HUES6 (cell line): ENCODE measurements at regions not wholly inside any gene's neighbourhood (a gene's known extent, or its start where the extent isn't known, plus 50 kb on each side); places are given as distances from the start of the nearest gene placed in this dataset.

Experiments used
- H3K27ac ChIP-seq: 2 replicates; pipeline ENCODE4 v1.7.0; 2013; ENCODE audit warnings: low read depth, mild to moderate bottlenecking, low read length, inconsistent platforms
- H3K27me3 ChIP-seq: 2 replicates; pipeline ENCODE4 v1.6.1; 2013; ENCODE audit warnings: low read length; ENCODE audit not compliant: control insufficient read depth, insufficient read depth
- H3K36me3 ChIP-seq: 2 replicates; pipeline ENCODE4 v1.6.1; 2013; ENCODE audit warnings: low read length; ENCODE audit not compliant: control insufficient read depth, insufficient read depth
- H3K4me1 ChIP-seq: 2 replicates; pipeline ENCODE4 v1.6.1; 2013; ENCODE audit warnings: low read length; ENCODE audit not compliant: control insufficient read depth, insufficient read depth
- H3K4me3 ChIP-seq: 2 replicates; pipeline ENCODE4 v1.5.1; 2013; ENCODE audit warnings: low read depth, low read length
- H3K9ac ChIP-seq: one replicate; pipeline ENCODE4 v1.6.1; 2013; ENCODE audit warnings: mild to moderate bottlenecking, low read length
- H3K9me3 ChIP-seq: 2 replicates; pipeline ENCODE4 v1.6.1; 2013; ENCODE audit warnings: low read depth, low read length; ENCODE audit not compliant: control insufficient read depth, insufficient read depth

GRCh38 chr10:76711222-76711997 is 926.2 kb downstream of the KCNMA1 start:
- Histone ChIP-seq H3K4me3 (no peak overlapping the region), H3K36me3 (no peaks in the 10 kb centered on the region), H3K9me3 (no peaks in the 10 kb centered on the region), H3K9ac (no peak overlapping the region), H3K4me1 (0 out of 2 replicates have a peak, but pooled peaks cover 8% of the 10 kb centered on the region), H3K27ac (no peak overlapping the region), H3K27me3 (no peaks in the 10 kb centered on the region)

- Histone ChIP-seq H3K36me3 (no peaks in the 10 kb centered on the region), H3K9me3 (no peaks in the 10 kb centered on the region), H3K4me1 (no peaks in the 10 kb centered on the region), H3K4me3 (no peak overlapping the region), H3K27me3 (no peaks in the 10 kb centered on the region), H3K9ac (no peak overlapping the region), H3K27ac (no peak overlapping the region)
These were observed 937.4 kb downstream of the KCNMA1 start for GRCh38 chr10:76700241-76700640.

- no peaks in the 10 kb centered on the region for H3K4me1 ChIP-seq
- no peaks in the 10 kb centered on the region for H3K27me3 ChIP-seq
- H3K36me3 ChIP-seq: no peaks in the 10 kb centered on the region
- H3K4me3 ChIP-seq: no peak overlapping the region
- H3K9me3 ChIP-seq: peaks cover 3% of the 10 kb centered on the region; the same call in 1 of the 2 replicates
- H3K9ac ChIP-seq: no peak overlapping the region
- H3K27ac ChIP-seq: no peak overlapping the region
These were observed 939.7 kb downstream of the KCNMA1 start for GRCh38 chr10:76697923-76698322.

GRCh38 chr10:76695069-76695468 is 942.5 kb downstream of the KCNMA1 start:
- H3K9me3 ChIP-seq: peaks cover 9% of the 10 kb centered on the region; the same call in 1 of the 2 replicates
- no peak overlapping the region for H3K4me3 ChIP-seq
- H3K9ac ChIP-seq: no peak overlapping the region
- no peak overlapping the region for H3K27ac ChIP-seq
- no peaks in the 10 kb centered on the region for H3K27me3 ChIP-seq
- no peaks in the 10 kb centered on the region for H3K4me1 ChIP-seq
- no peaks in the 10 kb centered on the region for H3K36me3 ChIP-seq

GRCh38 chr10:76686201-76686600 is 951.4 kb downstream of the KCNMA1 start:
- Histone ChIP-seq H3K4me1 (no peaks in the 10 kb centered on the region), H3K36me3 (no peaks in the 10 kb centered on the region), H3K27ac (no peak overlapping the region), H3K4me3 (no peak overlapping the region), H3K9me3 (peaks cover 19% of the 10 kb centered on the region), H3K9ac (no peak overlapping the region), H3K27me3 (no peaks in the 10 kb centered on the region)

- Histone ChIP-seq H3K27ac (no peak overlapping the region), H3K36me3 (no peaks in the 10 kb centered on the region), H3K4me1 (no peaks in the 10 kb centered on the region), H3K9ac (no peak overlapping the region), H3K4me3 (no peak overlapping the region), H3K27me3 (no peaks in the 10 kb centered on the region), H3K9me3 (peaks cover 16% of the 10 kb centered on the region)
These were observed 952.6 kb downstream of the KCNMA1 start for GRCh38 chr10:76684968-76685367.

- Histone ChIP-seq H3K4me1 (no peaks in the 10 kb centered on the region), H3K9me3 (no peaks in the 10 kb centered on the region), H3K9ac (no peak overlapping the region), H3K4me3 (no peak overlapping the region), H3K27ac (no peak overlapping the region), H3K27me3 (no peaks in the 10 kb centered on the region), H3K36me3 (no peaks in the 10 kb centered on the region)
These were observed 956.5 kb downstream of the KCNMA1 start for GRCh38 chr10:76681153-76681552.

GRCh38 chr10:76679030-76679429 is 958.6 kb downstream of the KCNMA1 start:
- no peak overlapping the region for H3K4me3 ChIP-seq
- no peaks in the 10 kb centered on the region for H3K9me3 ChIP-seq
- no peaks in the 10 kb centered on the region for H3K27me3 ChIP-seq
- no peaks in the 10 kb centered on the region for H3K4me1 ChIP-seq
- H3K9ac ChIP-seq: no peak overlapping the region
- H3K27ac ChIP-seq: no peak overlapping the region
- no peaks in the 10 kb centered on the region for H3K36me3 ChIP-seq

- no peak overlapping the region for H3K9ac ChIP-seq
- H3K27ac ChIP-seq: no peak overlapping the region
- no peaks in the 10 kb centered on the region for H3K9me3 ChIP-seq
- no peak overlapping the region for H3K4me3 ChIP-seq
- H3K36me3 ChIP-seq: no peaks in the 10 kb centered on the region
- H3K4me1 ChIP-seq: no peaks in the 10 kb centered on the region
- H3K27me3 ChIP-seq: no peaks in the 10 kb centered on the region
These were observed 961.5 kb downstream of the KCNMA1 start for GRCh38 chr10:76675951-76676587.

- Histone ChIP-seq H3K36me3 (no peaks in the 10 kb centered on the region), H3K9ac (no peak overlapping the region), H3K4me1 (no peaks in the 10 kb centered on the region), H3K27me3 (no peaks in the 10 kb centered on the region), H3K4me3 (no peak overlapping the region), H3K27ac (no peak overlapping the region), H3K9me3 (no peaks in the 10 kb centered on the region)
These were observed 962.1 kb downstream of the KCNMA1 start for GRCh38 chr10:76675561-76675950.
